ENCODE measurements at regions not wholly inside any gene's neighbourhood (a gene's known extent, or its start where the extent isn't known, plus 50 kb on each side); places are given as distances from the start of the nearest gene placed in this dataset.
A peak's percentile ranks its signal among the peaks of the same experiment; 100 is the strongest.

DNA sequence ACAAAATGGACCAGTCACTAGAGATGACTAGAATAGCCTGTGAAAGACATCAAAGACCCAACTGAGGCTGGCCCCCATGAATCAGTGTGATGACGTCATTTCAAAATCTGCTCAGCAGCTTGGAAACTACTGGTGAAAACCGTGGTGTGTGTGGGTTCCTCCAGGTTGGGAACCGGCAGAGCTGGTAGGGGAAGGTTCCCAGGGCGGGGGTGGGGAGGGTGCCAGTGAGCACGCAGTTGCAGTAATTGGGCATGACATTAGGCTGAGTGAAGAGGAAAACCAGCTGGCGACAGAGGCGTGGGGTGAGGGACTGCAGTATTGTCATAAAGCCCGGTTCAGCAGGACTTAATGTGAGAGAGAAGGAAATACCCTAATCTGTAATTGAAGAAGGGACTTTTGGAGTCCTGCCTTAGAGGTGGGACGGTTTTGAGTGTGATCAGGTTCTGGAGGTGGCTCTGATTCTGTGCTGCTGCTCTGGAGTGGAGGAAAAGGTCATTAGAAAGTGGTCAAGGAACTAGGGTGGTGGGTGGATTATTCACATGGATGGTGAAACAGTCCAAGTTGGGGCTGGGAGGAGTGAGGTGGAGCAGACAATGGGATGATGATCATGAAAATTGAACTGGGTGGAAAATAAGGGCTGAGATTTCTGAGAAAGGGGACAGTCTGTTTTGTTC, 52.0 kb upstream of the MTHFD1L start:
- ChIA-PET CTCF (interaction anchor here (0.5 to 6.7 kb wide), 29 partner anchors 12 to 739 kb away, joined by 3 to 217 read pairs (median 3); partner anchors contain the start of gene PLEKHG1), RAD21 (ENCODE audit: unreplicated experiment) (interaction anchor here (0.6 to 5.5 kb wide), 23 partner anchors 11 to 733 kb away, joined by 3 to 130 read pairs (median 4); no protein-coding TSS in a partner anchor), POLR2A (interaction anchor here (0.6 to 1.4 kb wide), 5 partner anchors 163 to 1486 kb away, joined by 3 to 6 read pairs (median 5); no protein-coding TSS in a partner anchor), SMC1A (ENCODE audit: uncharacterized antibody, unreplicated experiment) (interaction anchor here (0.6 to 6.1 kb wide), 27 partner anchors 10 to 734 kb away, joined by 3 to 142 read pairs (median 3); partner anchors contain the start of gene PLEKHG1)
- no peaks in the 10 kb centered on the region for H3K9me3 ChIP-seq (replicated peaks; ENCODE audit: control insufficient read depth, insufficient read depth, low read length)
- H3K9ac ChIP-seq (ENCODE audit: control insufficient read depth, insufficient read depth, low read length): peak overlapping the region; percentile 54; the same call in 1 of the 2 replicates
- ATAC-seq (peak; percentile 81), FAIRE-seq (peak; percentile 86), DNase-seq (ENCODE audit: low read depth, low spot score) (peak; percentile 78)
- H3K79me2 ChIP-seq (ENCODE audit: control insufficient read depth, insufficient read depth, low read length): no peaks in the 10 kb centered on the region
- no peaks in the 10 kb centered on the region; a peak in 2 of 4 replicates for H3K36me3 ChIP-seq (ENCODE audit: control insufficient read depth in 2 of 2, insufficient read depth in 2 of 2, low read length in 1 of 2)
- peak overlapping the region; percentile 52 for H3K4me2 ChIP-seq (ENCODE audit: control insufficient read depth, insufficient read depth)
- 1% methylated on average over 9 of the region's 9 CpGs for WGBS (ENCODE audit: insufficient coverage, insufficient replicate concordance, low lambda C conversion rate, missing lambda C conversion rate)
- H4K20me1 ChIP-seq (ENCODE audit: control insufficient read depth, insufficient read depth): no peaks in the 10 kb centered on the region
- peaks cover 19% of the 10 kb centered on the region for H3K4me1 ChIP-seq (ENCODE audit: control insufficient read depth, insufficient read depth, low read length)
- intact Hi-C loops (cut with micrococcal nuclease; ENCODE audit: unreplicated experiment) (loop anchor here (1.0 to 10.0 kb wide), 4 partner anchors 93 to 879 kb away; no protein-coding TSS in a partner anchor), in situ Hi-C loops (cut with MboI) (loop anchor here (5.0 to 10.0 kb wide), 4 partner anchors 396 to 879 kb away; no protein-coding TSS in a partner anchor)
- H3K27me3 ChIP-seq (replicated peaks in 1 of 2; ENCODE audit: control insufficient read depth in 2 of 2, insufficient read depth in 2 of 2, low read length in 1 of 2): no peaks in the 10 kb centered on the region
- no TSS peak for BruUV-seq (replicated peaks)
- peak overlapping the region; percentile 46; the same call in 1 of the 2 replicates for H2AFZ ChIP-seq (ENCODE audit: control insufficient read depth, low read depth, low read length)
- H3K4me3 ChIP-seq: no peak overlapping the region
- peak overlapping the region; percentile 79 for H3K27ac ChIP-seq (ENCODE audit: control insufficient read depth, insufficient read depth)
- no peak for TF ChIP-seq NR2C1 (IDR thresholded peaks at IDR 0.05)
- TF ChIP-seq NBN (IDR thresholded peaks at IDR 0.05): peak; percentile 94
- TF ChIP-seq, protein P1, sequence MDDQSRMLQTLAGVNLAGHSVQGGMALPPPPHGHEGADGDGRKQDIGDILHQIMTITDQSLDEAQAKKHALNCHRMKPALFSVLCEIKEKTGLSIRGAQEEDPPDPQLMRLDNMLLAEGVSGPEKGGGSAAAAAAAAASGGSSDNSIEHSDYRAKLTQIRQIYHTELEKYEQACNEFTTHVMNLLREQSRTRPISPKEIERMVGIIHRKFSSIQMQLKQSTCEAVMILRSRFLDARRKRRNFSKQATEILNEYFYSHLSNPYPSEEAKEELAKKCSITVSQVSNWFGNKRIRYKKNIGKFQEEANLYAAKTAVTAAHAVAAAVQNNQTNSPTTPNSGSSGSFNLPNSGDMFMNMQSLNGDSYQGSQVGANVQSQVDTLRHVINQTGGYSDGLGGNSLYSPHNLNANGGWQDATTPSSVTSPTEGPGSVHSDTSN (IDR thresholded peaks at IDR 0.05; ENCODE audit: insufficient replicate concordance, low read depth, low read length): peak; percentile 71
- no peak for TF ChIP-seq STAT3 (IDR thresholded peaks at IDR 0.05; ENCODE audit: low read depth, low read length)
- peak; percentile 64 to 85 for TF ChIP-seq IKZF2 (IDR thresholded peaks at IDR 0.05)
- TF ChIP-seq RELB (IDR thresholded peaks at IDR 0.05; ENCODE audit: low read depth): peak; percentile 77; the same call in 1 of the 2 replicates
- no peak for TF ChIP-seq ZNF274 (IDR thresholded peaks at IDR 0.05; ENCODE audit: insufficient read depth, insufficient read length)
- peak; percentile 47; the same call in 1 of the 2 replicates for TF ChIP-seq HDGF (IDR thresholded peaks at IDR 0.05)
- TF ChIP-seq EZH2 (IDR thresholded peaks at IDR 0.05; ENCODE audit: borderline replicate concordance, control insufficient read depth, low read depth, low read length): no peak
- TF ChIP-seq ETV6 (conservative IDR thresholded peaks at IDR 0.05 in 1 of 2, IDR thresholded peaks at IDR 0.05 in 1 of 2; ENCODE audit: borderline replicate concordance in 1 of 2, low read depth in 1 of 2): no peak; a peak in 2 of 4 replicates
- TF ChIP-seq IKZF1 (conservative IDR thresholded peaks at IDR 0.05): peak; percentile 62
- no peak for TF ChIP-seq CEBPB (IDR thresholded peaks at IDR 0.05; ENCODE audit: borderline replicate concordance in 1 of 2, low read depth in 2 of 2, low read length in 2 of 2)
- TF ChIP-seq SMARCA5 (IDR thresholded peaks at IDR 0.05): peak; percentile 85
- TF ChIP-seq CREM (IDR thresholded peaks at IDR 0.05; ENCODE audit: low read depth): peak; percentile 81
- peak; percentile 19; the same call in 1 of the 2 replicates for TF ChIP-seq FOXM1 (IDR thresholded peaks at IDR 0.05; ENCODE audit: low read depth, low read length)
- TF ChIP-seq RELA (IDR thresholded peaks at IDR 0.05; ENCODE audit: borderline replicate concordance, partially characterized antibody): peak; percentile 67
- TF ChIP-seq ATF7 (IDR thresholded peaks at IDR 0.05; ENCODE audit: low read depth): peak; percentile 100
- TF ChIP-seq, protein P2, sequence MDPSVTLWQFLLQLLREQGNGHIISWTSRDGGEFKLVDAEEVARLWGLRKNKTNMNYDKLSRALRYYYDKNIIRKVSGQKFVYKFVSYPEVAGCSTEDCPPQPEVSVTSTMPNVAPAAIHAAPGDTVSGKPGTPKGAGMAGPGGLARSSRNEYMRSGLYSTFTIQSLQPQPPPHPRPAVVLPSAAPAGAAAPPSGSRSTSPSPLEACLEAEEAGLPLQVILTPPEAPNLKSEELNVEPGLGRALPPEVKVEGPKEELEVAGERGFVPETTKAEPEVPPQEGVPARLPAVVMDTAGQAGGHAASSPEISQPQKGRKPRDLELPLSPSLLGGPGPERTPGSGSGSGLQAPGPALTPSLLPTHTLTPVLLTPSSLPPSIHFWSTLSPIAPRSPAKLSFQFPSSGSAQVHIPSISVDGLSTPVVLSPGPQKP (IDR thresholded peaks at IDR 0.05; ENCODE audit: low read depth, low read length): no peak
- TF ChIP-seq EED (IDR thresholded peaks at IDR 0.05; ENCODE audit: low read depth): peak; percentile 74

Measured in GM12878 (cell line).